Nephron progenitor cell (in vitro differentiated cells): ENCODE measurements at regions not wholly inside any gene's neighbourhood (a gene's known extent, or its start where the extent isn't known, plus 50 kb on each side); places are given as distances from the start of the nearest gene placed in this dataset.

Source experiments
- DNase-seq: peaks from one replicate; pipeline ENCODE4 v3.0.0; 2021
- H3K27ac Mint-ChIP-seq: 2 replicates; pipeline ENCODE4 v1.8.0; 2021; ENCODE audit warnings: mild to moderate bottlenecking, moderate library complexity, mixed read lengths
- H3K27me3 Mint-ChIP-seq: 2 replicates; pipeline ENCODE4 v1.8.0; 2021; ENCODE audit warnings: mild to moderate bottlenecking, low read depth, mixed read lengths; ENCODE audit not compliant: poor library complexity
- H3K36me3 Mint-ChIP-seq: 2 replicates; pipeline ENCODE4 v1.8.0; 2021; ENCODE audit warnings: low read depth, mixed read lengths
- H3K4me1 Mint-ChIP-seq: 2 replicates; pipeline ENCODE4 v1.8.0; 2021; ENCODE audit warnings: mixed read lengths
- H3K4me3 Mint-ChIP-seq: 2 replicates; pipeline ENCODE4 v1.8.0; 2021; ENCODE audit warnings: mild to moderate bottlenecking, moderate library complexity, mixed read lengths
- H3K9me3 Mint-ChIP-seq: 2 replicates; pipeline ENCODE4 v1.8.0; 2021; ENCODE audit warnings: mild to moderate bottlenecking, moderate library complexity, mixed read lengths
- TF ChIP-seq, protein P1 (sequence below): fragments of 200-600 bp; sonication (generic); IDR thresholded peaks from 2 replicates; pipeline ENCODE4 v1.5.0; 2021; ENCODE audit warnings: antibody characterized with exemption

GRCh38 chr21:35777081-35777480 lies 283.2 kb downstream of the SETD4 start:
- Mint-ChIP-seq H3K9me3 (no peaks in the 10 kb centered on the region), H3K4me1 (no peaks in the 10 kb centered on the region), H3K36me3 (no peaks in the 10 kb centered on the region), H3K27me3 (no peaks in the 10 kb centered on the region), H3K27ac (no peak overlapping the region), H3K4me3 (no peak overlapping the region)
- DNase-seq, result no peak
- TF ChIP-seq, protein P1, sequence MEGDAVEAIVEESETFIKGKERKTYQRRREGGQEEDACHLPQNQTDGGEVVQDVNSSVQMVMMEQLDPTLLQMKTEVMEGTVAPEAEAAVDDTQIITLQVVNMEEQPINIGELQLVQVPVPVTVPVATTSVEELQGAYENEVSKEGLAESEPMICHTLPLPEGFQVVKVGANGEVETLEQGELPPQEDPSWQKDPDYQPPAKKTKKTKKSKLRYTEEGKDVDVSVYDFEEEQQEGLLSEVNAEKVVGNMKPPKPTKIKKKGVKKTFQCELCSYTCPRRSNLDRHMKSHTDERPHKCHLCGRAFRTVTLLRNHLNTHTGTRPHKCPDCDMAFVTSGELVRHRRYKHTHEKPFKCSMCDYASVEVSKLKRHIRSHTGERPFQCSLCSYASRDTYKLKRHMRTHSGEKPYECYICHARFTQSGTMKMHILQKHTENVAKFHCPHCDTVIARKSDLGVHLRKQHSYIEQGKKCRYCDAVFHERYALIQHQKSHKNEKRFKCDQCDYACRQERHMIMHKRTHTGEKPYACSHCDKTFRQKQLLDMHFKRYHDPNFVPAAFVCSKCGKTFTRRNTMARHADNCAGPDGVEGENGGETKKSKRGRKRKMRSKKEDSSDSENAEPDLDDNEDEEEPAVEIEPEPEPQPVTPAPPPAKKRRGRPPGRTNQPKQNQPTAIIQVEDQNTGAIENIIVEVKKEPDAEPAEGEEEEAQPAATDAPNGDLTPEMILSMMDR, result no peak

DNA sequence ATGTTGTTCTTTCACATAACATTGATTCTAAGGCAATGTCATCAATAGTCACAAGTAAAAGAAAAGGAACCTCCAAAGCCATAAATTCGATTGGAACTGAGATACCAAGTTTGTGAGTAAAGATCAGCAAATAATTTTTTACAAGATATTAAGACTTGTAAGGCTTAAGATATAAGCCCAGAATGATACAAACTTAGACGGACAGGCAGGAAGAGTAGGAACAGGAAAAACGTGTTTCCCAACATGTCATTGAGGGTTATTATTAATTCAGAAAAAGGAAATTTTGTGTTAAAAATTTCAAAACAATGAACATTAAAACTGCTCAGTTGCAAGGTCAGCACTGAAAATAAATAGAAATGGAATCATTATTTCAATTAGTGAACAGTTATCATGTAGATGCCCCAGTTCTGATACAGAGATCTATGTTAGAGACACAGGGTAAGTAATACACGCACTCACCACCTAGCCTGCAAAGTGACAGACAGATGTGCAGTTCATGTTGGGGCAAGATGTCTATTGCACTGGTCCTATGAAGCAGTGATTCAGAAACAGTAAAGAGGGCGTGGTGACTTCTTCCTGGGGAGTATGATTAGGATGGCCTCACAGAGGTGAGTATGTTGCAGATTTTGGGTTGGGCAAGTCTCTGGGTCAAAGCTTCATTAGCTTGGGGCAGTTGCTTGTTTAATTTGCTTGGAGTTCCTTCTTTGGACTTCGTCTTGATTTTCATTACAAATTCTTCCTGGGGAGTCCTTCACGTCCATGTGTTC lies 284.4 kb downstream of the SETD4 start:
- H3K36me3 Mint-ChIP-seq, result no peaks in the 10 kb centered on the region
- no peaks in the 10 kb centered on the region for H3K9me3 Mint-ChIP-seq
- TF ChIP-seq, protein P1, result no peak
- DNase-seq, result no peak
- no peak overlapping the region for H3K27ac Mint-ChIP-seq
- no peak overlapping the region for H3K4me3 Mint-ChIP-seq
- peaks cover 4% of the 10 kb centered on the region for H3K27me3 Mint-ChIP-seq
- no peaks in the 10 kb centered on the region for H3K4me1 Mint-ChIP-seq

DNA sequence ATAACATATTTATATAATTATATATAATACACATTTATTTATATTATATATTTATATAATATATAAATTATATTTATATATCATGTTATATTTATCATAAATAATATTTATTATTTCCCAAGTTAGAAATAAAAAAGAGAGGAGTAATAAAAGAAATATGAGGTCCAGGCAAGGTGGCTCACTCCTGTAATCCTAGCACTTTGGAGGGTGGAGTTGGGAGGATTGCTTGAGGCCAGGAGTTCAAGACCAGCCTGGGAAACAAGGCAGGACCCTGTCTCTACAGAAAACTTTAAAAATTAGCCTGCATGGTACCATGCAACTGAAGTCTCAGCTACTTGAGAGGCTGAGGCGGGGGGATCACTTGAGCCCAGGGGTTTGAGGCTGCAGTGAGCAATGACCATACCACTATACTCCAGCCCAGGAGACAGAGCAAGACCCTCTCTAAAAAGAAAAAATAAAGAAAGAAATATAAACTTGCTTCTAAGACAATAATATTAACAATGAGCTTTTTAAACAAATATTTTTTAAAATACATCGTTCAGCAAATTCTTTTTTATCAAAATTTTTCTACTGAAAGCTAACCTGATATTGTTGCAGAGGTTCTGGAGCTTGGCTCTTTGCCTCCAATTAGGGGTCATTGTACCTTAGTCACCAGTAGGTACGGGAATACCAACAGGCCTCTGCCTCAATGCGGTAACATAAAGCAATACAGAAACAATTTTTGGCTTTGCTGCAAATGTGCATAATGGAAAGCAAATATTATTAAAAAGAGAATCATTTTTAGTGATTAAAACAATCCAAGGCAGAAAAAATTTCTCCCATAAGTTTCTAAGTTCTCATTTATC lies 290.0 kb downstream of the SETD4 start:
- TF ChIP-seq, protein P1, result no peak
- peaks cover 4% of the 10 kb centered on the region for H3K27me3 Mint-ChIP-seq
- no peaks in the 10 kb centered on the region for H3K9me3 Mint-ChIP-seq
- no peaks in the 10 kb centered on the region for H3K36me3 Mint-ChIP-seq
- DNase-seq, result no peak
- H3K4me3 Mint-ChIP-seq, result no peak overlapping the region
- H3K4me1 Mint-ChIP-seq, result no peaks in the 10 kb centered on the region
- no peak overlapping the region for H3K27ac Mint-ChIP-seq

DNA sequence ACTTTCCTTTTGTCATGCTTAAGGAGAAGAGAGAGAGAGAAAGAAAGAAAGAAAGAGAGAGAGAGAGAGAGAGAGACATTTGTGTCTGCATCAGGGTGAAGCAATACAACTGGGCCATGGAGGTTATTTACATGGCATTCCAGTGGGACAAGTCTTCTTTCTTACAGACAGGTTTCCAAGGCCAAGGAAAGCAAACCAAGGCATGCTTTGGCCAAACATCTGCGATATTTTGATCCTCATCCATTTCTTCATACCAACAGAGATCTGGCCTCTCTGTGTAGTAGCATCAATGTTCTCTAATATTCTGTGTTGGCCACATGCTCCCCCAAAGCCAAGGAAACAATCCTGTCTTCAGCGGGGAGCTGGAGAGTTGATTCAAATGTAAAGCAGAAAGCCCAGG lies 292.1 kb downstream of the SETD4 start:
- H3K4me1 Mint-ChIP-seq, result no peaks in the 10 kb centered on the region
- peaks cover 8% of the 10 kb centered on the region for H3K27me3 Mint-ChIP-seq
- TF ChIP-seq, protein P1, result no peak
- H3K27ac Mint-ChIP-seq, result no peak overlapping the region
- no peak overlapping the region for H3K4me3 Mint-ChIP-seq
- DNase-seq, result no peak
- H3K9me3 Mint-ChIP-seq, result no peaks in the 10 kb centered on the region
- no peaks in the 10 kb centered on the region for H3K36me3 Mint-ChIP-seq

GRCh38 chr21:35764586-35764985 lies 295.7 kb downstream of the SETD4 start:
- no peaks in the 10 kb centered on the region for H3K9me3 Mint-ChIP-seq
- no peaks in the 10 kb centered on the region for H3K4me1 Mint-ChIP-seq
- H3K4me3 Mint-ChIP-seq, result no peak overlapping the region
- no peak for DNase-seq
- TF ChIP-seq, protein P1, result no peak
- no peak overlapping the region for H3K27ac Mint-ChIP-seq
- H3K36me3 Mint-ChIP-seq, result no peaks in the 10 kb centered on the region
- H3K27me3 Mint-ChIP-seq, result peaks cover 8% of the 10 kb centered on the region
